SK-N-SH (cell line): ENCODE measurements at regions not wholly inside any gene's neighbourhood (a gene's known extent, or its start where the extent isn't known, plus 50 kb on each side); places are given as distances from the start of the nearest gene placed in this dataset.

ENCODE experiments used
- CTCF ChIA-PET: fragments of 300-600, 350-600 bp; formaldehyde crosslinking; extraction: SDS; loops from one replicate; lab custom pipeline; 2021; lab: Yijun Ruan, JAX
- POLR2A ChIA-PET: fragments of 350-600 bp; sonication (Branson Sonifier 250); formaldehyde crosslinking; extraction: SDS; loops from one replicate; lab custom pipeline; 2020; ENCODE audit warnings: antibody characterized with exemption, inconsistent platforms; lab: Yijun Ruan, JAX
- DNase-seq: peaks from one replicate; pipeline ENCODE4 v3.0.0; 2012
- H2AFZ ChIP-seq: fragments of 200-600 bp; sonication (generic); 2 replicates; pipeline ENCODE4 v1.8.1; 2016; ENCODE audit warnings: antibody characterized with exemption, mild to moderate bottlenecking, low read depth
- H3F3A ChIP-seq: fragments of 200-600 bp; sonication (generic); replicated peaks from 2 replicates; pipeline ENCODE3; 2016; ENCODE audit warnings: antibody characterized with exemption, mild to moderate bottlenecking; ENCODE audit not compliant: insufficient read depth
- H3K27ac ChIP-seq, 2 experiments: fragments of 200-500 bp in 1 of 2; fragments of 200-600 bp in 1 of 2; sonication (Bioruptor generic) in 1 of 2; sonication (generic), shearing (Covaris generic) in 1 of 2; 2 replicates each; pipeline versions ENCODE4 v1.5.1 to v1.6.1; 2014 to 2016; ENCODE audit warnings: low read depth in 2 of 2, inconsistent platforms in 1 of 2, low read length in 1 of 2, mild to moderate bottlenecking in 1 of 2, mixed read lengths in 1 of 2
- H3K27me3 ChIP-seq: fragments of 200-600 bp; sonication (generic), shearing (Covaris generic); 2 replicates; pipeline ENCODE4 v1.6.1; 2016; ENCODE audit warnings: mixed run types; ENCODE audit not compliant: insufficient read depth
- H3K36me3 ChIP-seq, 2 experiments: fragments of 200-500 bp in 1 of 2; fragments of 200-600 bp in 1 of 2; sonication (Bioruptor generic) in 1 of 2; sonication (generic) in 1 of 2; replicated peaks in 1 of 2; 2 replicates each; pipeline versions ENCODE3 to v1.5.1; 2014 to 2016; ENCODE audit warnings: low read length in 1 of 2, mild to moderate bottlenecking in 1 of 2; ENCODE audit not compliant: insufficient read depth in 2 of 2, control insufficient read depth in 1 of 2
- H3K4me1 ChIP-seq, 2 experiments: fragments of 200-500 bp in 1 of 2; fragments of 200-600 bp in 1 of 2; sonication (Bioruptor generic) in 1 of 2; sonication (generic), shearing (Covaris generic) in 1 of 2; 2 replicates each; pipeline versions ENCODE4 v1.5.1 to v1.6.1; 2014 to 2016; ENCODE audit warnings: low read depth in 1 of 2, low read length in 1 of 2, mixed run types in 1 of 2; ENCODE audit not compliant: insufficient read depth in 2 of 2, control insufficient read depth in 1 of 2
- H3K4me2 ChIP-seq: fragments of 200-600 bp; sonication (generic), shearing (Covaris generic); 2 replicates; pipeline ENCODE4 v1.6.1; 2017; ENCODE audit warnings: mixed run types
- H3K4me3 ChIP-seq, 2 experiments: fragments of 200-500 bp in 1 of 2; fragments of 200-600 bp in 1 of 2; sonication (Bioruptor generic) in 1 of 2; sonication (generic), shearing (Covaris generic) in 1 of 2; 2 replicates each; pipeline versions ENCODE4 v1.5.1 to v1.8.1; 2014 to 2016; ENCODE audit warnings: low read depth in 2 of 2, inconsistent platforms in 1 of 2, low read length in 1 of 2, mild to moderate bottlenecking in 1 of 2, mixed read lengths in 1 of 2, moderate library complexity in 1 of 2
- H3K79me2 ChIP-seq: fragments of 200-600 bp; sonication (generic); 2 replicates; pipeline ENCODE4 v1.8.1; 2017; ENCODE audit warnings: mild to moderate bottlenecking; ENCODE audit not compliant: insufficient read depth
- H3K9ac ChIP-seq: fragments of 200-600 bp; sonication (generic); 2 replicates; pipeline ENCODE4 v1.6.1; 2017; ENCODE audit warnings: mixed run types
- H3K9me2 ChIP-seq: fragments of 200-600 bp; sonication (generic); 2 replicates; pipeline ENCODE4 v1.6.1; 2017; ENCODE audit warnings: mixed run types
- H3K9me3 ChIP-seq: fragments of 200-600 bp; sonication (generic); 2 replicates; pipeline ENCODE4 v1.6.1; 2017; ENCODE audit warnings: mixed run types, mild to moderate bottlenecking, moderate library complexity
- H4K20me1 ChIP-seq: fragments of 200-600 bp; sonication (generic); 2 replicates; pipeline ENCODE4 v1.6.1; 2017; ENCODE audit warnings: mild to moderate bottlenecking, mixed run types; ENCODE audit not compliant: insufficient read depth
- CHD2 ChIP-seq: fragments of 150-350 bp; IDR thresholded peaks from 2 replicates; pipeline ENCODE4 v1.6.1; 2018; ENCODE audit warnings: low read length; ENCODE audit not compliant: partially characterized antibody
- CTCF ChIP-seq: fragments of 200-600 bp; sonication (generic); IDR thresholded peaks from 2 replicates; pipeline ENCODE4 v1.6.1; 2017; ENCODE audit warnings: antibody characterized with exemption, mild to moderate bottlenecking, moderate library complexity
- ELF1 ChIP-seq: IDR thresholded peaks from 2 replicates; pipeline ENCODE4 v1.4.0; 2012
- FOSL2 ChIP-seq: IDR thresholded peaks from 2 replicates; pipeline ENCODE4 v1.4.0; 2012; ENCODE audit warnings: low read depth, mild to moderate bottlenecking, moderate library complexity, borderline replicate concordance
- FOXJ3 ChIP-seq: sonication (generic); formaldehyde crosslinking; IDR thresholded peaks from 2 replicates; pipeline ENCODE4 v1.5.1; 2020; ENCODE audit warnings: mild to moderate bottlenecking, missing genetic modification reagents
- FOXM1 ChIP-seq: IDR thresholded peaks from 2 replicates; pipeline ENCODE4 v1.4.0; 2012; ENCODE audit warnings: low read depth, mild to moderate bottlenecking
- GABPA ChIP-seq: IDR thresholded peaks from 2 replicates; pipeline ENCODE4 v1.4.0; 2012; ENCODE audit warnings: low read depth, mild to moderate bottlenecking
- GATA2 ChIP-seq: sonication (generic); formaldehyde crosslinking; IDR thresholded peaks from 2 replicates; pipeline ENCODE4 v1.5.0; 2020; ENCODE audit warnings: mild to moderate bottlenecking, missing genetic modification reagents
- JUND ChIP-seq: IDR thresholded peaks from 2 replicates; pipeline ENCODE4 v1.4.0; 2012
- MXI1 ChIP-seq: IDR thresholded peaks from 2 replicates; pipeline ENCODE4 v1.6.1; 2012; ENCODE audit warnings: mild to moderate bottlenecking, low read depth, low read length, improper control_type of control experiment
- NFIC ChIP-seq: IDR thresholded peaks from 2 replicates; pipeline ENCODE4 v1.4.0; 2012; ENCODE audit warnings: borderline replicate concordance
- NRF1 ChIP-seq: IDR thresholded peaks from 2 replicates; pipeline ENCODE4 v1.6.1; 2012; ENCODE audit warnings: low read depth, mild to moderate bottlenecking, low read length
- POLR2AphosphoS5 ChIP-seq: IDR thresholded peaks from 2 replicates; pipeline ENCODE4 v1.6.1; 2012; ENCODE audit warnings: low read depth, low read length
- RCOR1 ChIP-seq: fragments of 150-350 bp; IDR thresholded peaks from 2 replicates; pipeline ENCODE4 v1.6.1; 2017; ENCODE audit warnings: antibody characterized with exemption, low read length
- RFX5 ChIP-seq: IDR thresholded peaks from 2 replicates; pipeline ENCODE4 v1.6.1; 2012; ENCODE audit warnings: mild to moderate bottlenecking, improper control_type of control experiment, low read length
- RXRA ChIP-seq: IDR thresholded peaks from 2 replicates; pipeline ENCODE4 v1.4.0; 2012; ENCODE audit warnings: low read depth, mild to moderate bottlenecking, borderline replicate concordance
- TAF1 ChIP-seq: IDR thresholded peaks from 2 replicates; pipeline ENCODE4 v1.6.1; 2012; ENCODE audit warnings: low read depth, mild to moderate bottlenecking, low read length, moderate library complexity, borderline replicate concordance
- TCF12 ChIP-seq: IDR thresholded peaks from 2 replicates; pipeline ENCODE4 v1.4.0; 2012
- TEAD4 ChIP-seq: IDR thresholded peaks from 2 replicates; pipeline ENCODE4 v1.4.0; 2012; ENCODE audit warnings: mild to moderate bottlenecking, borderline replicate concordance; ENCODE audit not compliant: insufficient read depth
- ZBTB33 ChIP-seq: IDR thresholded peaks from 2 replicates; pipeline ENCODE4 v1.4.0; 2012; ENCODE audit warnings: low read depth, borderline replicate concordance
- WGBS: methylation state at CpG from one replicate; pipeline ENCODE4 v1.1.6; 2017; ENCODE audit warnings: low lambda C conversion rate; 5-methylcytosine and 5-hydroxymethylcytosine counted together
- TF ChIP-seq, protein P1 (sequence below): IDR thresholded peaks from 2 replicates; pipeline ENCODE4 v1.4.0; 2012; ENCODE audit warnings: low read depth, borderline replicate concordance
- TF ChIP-seq, protein P2 (sequence below): fragments of 150-350 bp; IDR thresholded peaks from 2 replicates; pipeline ENCODE4 v1.6.1; 2017; ENCODE audit warnings: antibody characterized with exemption, low read length, low read depth, borderline replicate concordance

DNA sequence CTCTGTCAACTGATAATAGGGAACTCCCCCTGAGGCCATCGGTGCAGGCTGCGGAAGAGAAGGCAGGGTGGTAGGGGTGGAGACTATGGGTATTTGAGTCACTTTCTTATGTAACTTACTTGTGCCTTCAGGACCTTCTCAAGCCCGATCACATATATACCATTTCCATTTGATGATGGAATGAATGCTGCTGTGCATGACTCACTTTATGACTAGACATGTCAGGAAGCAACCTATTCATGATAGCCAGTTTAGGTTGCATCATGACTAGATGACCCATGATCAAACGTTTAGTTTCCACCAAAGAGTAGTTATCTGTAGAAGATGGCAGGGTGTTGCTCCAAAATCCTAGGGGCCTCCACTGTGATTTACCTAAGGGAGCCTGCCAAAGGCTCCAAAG lies 435.5 kb downstream of the DTHD1 start (continued):
- TF ChIP-seq POLR2AphosphoS5 (no peak), FOXM1 (no peak), JUND (no peak), ZBTB33 (no peak), TCF12 (no peak), ELF1 (no peak), RCOR1 (no peak), FOSL2 (no peak)

GRCh38 chr4:36719425-36719824 lies 438.0 kb downstream of the DTHD1 start:
- ChIA-PET CTCF (no interaction called here), POLR2A (no interaction called here)
- 3% methylated on average over 3 of the region's 3 CpGs for WGBS
- Histone ChIP-seq H3K9me2 (no peaks in the 10 kb centered on the region), H3K4me2 (no peak overlapping the region), H4K20me1 (no peaks in the 10 kb centered on the region), H3K79me2 (no peaks in the 10 kb centered on the region), H3K27me3 (no peaks in the 10 kb centered on the region), H3K4me1 (no peaks in the 10 kb centered on the region), H3K36me3 (no peaks in the 10 kb centered on the region), H3K9me3 (no peaks in the 10 kb centered on the region), H3K9ac (no peak overlapping the region), H3K27ac (no peak overlapping the region), H3F3A (no peaks in the 10 kb centered on the region), H3K4me3 (no peak overlapping the region), H2AFZ (no peak overlapping the region)
- DNase-seq, result no peak
- TF ChIP-seq TEAD4 (no peak), CHD2 (no peak), NRF1 (no peak), CTCF (no peak), NFIC (no peak), FOSL2 (no peak), GABPA (no peak), GATA2 (CRISPR knock-in tag) (no peak), ZBTB33 (no peak), RXRA (no peak), JUND (no peak), TAF1 (no peak), MXI1 (no peak), FOXJ3 (CRISPR knock-in tag) (no peak), RFX5 (no peak), RCOR1 (no peak), FOXM1 (no peak), TCF12 (no peak)
- TF ChIP-seq, protein P1, sequence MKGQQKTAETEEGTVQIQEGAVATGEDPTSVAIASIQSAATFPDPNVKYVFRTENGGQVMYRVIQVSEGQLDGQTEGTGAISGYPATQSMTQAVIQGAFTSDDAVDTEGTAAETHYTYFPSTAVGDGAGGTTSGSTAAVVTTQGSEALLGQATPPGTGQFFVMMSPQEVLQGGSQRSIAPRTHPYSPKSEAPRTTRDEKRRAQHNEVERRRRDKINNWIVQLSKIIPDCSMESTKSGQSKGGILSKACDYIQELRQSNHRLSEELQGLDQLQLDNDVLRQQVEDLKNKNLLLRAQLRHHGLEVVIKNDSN, result no peak
- TF ChIP-seq, protein P2, sequence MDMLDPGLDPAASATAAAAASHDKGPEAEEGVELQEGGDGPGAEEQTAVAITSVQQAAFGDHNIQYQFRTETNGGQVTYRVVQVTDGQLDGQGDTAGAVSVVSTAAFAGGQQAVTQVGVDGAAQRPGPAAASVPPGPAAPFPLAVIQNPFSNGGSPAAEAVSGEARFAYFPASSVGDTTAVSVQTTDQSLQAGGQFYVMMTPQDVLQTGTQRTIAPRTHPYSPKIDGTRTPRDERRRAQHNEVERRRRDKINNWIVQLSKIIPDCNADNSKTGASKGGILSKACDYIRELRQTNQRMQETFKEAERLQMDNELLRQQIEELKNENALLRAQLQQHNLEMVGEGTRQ, result no peak
